Activated CD4-positive, alpha-beta T cell treated with anti-CD3 and anti-CD28 coated beads, Interleukin-2, amount 50 U/mL, for 48 hours (primary cell): ENCODE measurements at regions not wholly inside any gene's neighbourhood (a gene's known extent, or its start where the extent isn't known, plus 50 kb on each side); places are given as distances from the start of the nearest gene placed in this dataset.

Source experiments
- DNase-seq, 2 experiments: peaks; one replicate each; pipeline ENCODE4 v3.0.0-alpha.2; 2020

DNA sequence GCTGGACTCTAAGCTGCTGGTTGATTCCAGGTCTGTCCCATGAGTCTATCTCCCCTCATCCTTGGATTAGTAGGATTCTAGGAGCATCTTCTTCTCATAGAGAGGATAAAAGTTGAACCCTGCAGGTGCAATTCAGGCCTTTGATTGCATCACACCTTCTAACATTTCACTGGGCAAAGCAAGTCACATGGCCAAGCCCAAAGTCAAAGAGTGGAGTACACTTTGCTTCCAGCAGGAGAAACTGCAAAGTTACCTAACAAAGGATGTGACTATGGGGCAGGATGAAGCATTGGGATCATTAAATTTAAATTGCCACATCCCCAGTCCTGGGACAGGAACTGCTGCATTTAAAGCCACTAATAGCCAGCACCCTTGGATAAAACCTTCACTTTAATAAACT lies 51.0 kb upstream of the EGFLAM start:
- DNase-seq: no peak

DNA sequence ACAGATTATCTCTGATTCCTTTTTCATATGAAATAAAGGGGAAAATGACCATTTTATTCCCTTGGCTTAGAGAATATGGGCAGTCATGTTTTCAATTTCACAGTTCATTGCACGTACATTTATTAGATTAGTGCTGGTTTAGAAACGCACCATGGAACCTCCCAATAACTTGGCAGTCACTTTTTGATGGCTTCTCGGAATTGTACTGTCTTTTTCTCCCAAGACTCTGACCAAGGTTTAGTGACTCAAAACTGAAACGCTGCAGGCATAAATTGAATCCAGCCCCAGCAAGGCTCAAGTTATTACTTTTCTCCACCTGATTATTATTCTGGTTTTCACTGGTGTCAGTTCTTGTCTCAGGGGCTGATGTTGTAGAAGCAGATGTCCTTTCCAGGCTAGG lies 55.6 kb upstream of the EGFLAM start:
- DNase-seq: no peak

DNA sequence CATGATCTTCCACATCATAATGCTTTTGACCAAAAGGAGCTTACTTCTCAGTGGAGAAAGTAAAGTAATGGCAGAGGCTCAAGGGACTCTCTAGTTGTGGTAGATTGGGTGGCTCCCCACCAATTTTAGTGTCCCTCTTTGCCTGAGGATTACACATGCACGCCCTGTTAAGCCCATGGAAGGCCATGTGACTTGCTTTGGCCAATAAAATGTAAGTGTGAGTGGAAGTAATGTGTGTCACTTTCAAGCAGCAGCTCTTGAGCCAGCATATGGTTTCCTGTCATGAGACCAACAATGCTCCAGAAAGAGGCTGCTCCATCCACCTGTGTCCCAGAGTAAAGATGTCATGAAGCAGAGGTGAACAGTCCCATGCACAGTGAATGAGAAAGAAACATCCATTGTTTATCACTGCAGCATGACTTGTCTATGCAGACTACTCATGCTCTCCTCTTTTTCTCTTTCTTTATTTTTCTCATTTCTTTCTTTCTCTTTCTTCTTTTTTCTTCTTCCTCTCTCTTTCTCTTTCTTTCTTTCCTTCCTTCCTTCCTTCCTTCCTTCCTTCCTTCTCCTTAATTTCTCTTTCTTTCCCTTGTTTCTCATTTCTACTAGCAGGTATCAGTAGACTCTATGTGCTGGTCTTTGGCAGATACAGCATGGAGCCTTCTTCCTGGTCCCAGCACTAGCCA lies 57.3 kb upstream of the EGFLAM start:
- no peak for DNase-seq

DNA sequence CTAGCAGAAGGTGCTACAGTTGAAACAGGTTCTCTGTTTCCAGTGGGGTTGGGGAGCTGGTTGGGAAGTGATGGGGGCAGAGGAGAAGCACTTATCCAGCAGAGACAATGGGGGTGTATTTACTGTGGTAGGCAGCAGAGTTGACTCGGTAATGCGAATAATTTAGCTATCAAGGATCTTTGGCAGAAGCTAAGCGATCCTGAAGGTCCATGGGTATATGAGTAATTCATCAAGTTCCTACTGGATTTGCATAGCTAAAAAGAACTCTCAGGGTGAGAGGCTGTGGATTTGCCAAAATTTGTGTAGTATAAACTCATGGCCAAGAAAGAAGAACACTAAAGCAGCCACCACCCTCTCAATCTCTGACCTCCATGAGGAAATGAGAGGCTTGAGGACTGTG lies 61.2 kb upstream of the EGFLAM start:
- DNase-seq: no peak

DNA sequence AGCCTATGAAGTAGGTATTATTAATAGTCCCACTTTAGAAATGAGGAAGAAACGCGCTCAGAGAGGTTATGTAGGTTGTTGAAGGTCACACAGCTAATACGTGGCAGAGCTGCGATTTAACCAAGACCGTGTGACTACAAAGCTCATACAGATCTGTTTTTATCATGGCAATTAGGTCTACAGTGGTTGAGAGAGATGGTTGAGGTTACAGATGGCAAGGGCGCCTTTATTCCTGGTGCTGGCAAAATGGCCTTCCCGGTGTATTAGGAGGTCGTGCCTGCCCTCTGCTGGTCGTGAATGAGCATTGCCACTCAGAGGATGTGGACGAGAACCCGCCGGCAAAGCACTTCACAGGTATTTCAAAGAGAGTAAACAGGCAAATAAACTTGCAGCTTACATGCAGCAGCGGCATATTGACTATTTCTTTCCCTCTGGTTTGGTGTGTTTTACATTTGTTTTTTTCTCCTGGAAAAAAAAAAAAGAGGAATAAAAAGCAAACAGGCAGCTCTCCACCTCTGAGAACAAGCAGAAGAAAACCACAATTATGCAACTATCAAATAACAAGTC lies 65.3 kb upstream of the EGFLAM start:
- peak; percentile 68 to 69 for DNase-seq

DNA sequence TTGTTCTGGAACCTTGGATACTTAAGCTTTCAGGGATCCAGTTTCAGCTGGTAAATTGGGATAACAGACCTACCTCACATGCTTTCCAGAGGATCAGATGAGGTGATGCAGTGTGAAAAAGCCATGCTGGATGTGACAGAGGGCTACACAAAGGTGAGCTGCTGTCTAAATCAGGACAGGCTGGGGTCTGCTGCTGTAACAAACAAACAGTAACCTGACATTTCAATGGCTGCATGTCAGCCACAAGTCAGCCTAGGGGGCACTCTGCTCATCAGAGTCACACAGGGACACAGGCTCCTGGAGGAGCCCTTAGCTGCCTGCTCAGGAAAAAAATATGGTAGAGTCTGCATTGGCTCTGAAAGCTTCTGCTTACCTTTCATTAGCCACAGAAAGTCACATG lies 66.7 kb upstream of the EGFLAM start:
- DNase-seq: no peak

DNA sequence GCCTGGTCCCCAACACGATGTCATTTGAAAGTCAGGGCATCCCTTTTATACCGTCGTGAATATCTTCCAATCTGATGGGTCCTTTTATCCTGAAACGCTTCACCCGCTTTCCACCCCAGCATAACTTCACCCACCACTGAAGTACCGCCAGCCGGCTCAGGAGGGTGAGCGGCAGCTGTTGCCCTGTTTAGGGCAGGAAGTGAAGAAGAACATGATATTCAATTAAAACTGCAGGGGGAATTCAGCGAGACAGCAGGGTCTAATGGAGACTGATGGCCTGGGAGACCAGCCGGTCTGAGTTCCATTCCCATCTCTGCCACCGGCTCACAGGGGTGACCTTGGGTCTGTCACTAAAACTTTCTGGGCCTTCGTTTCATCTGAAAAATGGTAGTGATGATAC lies 68.2 kb upstream of the EGFLAM start:
- DNase-seq: no peak

DNA sequence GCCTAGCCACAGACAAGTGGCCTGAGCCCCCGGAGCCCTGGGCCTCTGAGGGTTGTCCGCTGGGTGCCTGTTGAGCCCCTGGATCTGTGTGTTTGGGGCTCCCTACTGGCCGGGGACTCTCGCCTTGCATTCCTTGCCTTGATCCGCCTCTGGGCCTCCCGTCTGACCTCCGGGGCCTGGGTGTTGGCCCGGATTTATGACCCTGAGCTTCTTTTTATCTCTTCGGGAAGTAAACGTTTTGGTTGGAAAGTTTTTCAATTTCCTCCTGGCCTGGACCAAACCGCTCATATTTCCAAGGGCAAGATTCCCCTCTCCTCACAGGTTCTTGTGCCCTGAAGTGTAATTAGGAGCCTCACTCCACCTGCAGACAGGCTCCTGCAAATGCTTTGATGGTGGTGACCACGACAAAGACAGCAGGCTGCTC lies 69.3 kb upstream of the EGFLAM start:
- DNase-seq: no peak

DNA sequence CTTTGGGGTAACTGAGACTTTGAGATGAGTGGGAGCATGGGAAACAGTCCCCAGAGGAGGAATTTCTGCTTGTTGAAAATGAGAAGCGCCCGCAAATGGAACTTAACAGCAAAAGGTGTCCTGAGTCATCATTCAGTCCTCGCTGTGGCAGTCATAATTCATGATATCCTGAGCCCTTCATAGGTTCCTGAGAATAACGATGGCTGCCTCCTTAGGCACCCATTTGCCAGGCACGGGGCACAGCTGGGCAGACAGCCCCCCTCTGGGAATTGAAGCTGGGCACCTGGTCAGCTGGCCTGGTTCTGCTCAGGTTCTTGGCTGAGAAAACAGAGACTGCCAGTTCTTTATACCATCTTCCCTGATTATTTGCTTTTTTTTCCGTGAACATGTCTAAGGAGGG lies 69.8 kb upstream of the EGFLAM start:
- no peak for DNase-seq

DNA sequence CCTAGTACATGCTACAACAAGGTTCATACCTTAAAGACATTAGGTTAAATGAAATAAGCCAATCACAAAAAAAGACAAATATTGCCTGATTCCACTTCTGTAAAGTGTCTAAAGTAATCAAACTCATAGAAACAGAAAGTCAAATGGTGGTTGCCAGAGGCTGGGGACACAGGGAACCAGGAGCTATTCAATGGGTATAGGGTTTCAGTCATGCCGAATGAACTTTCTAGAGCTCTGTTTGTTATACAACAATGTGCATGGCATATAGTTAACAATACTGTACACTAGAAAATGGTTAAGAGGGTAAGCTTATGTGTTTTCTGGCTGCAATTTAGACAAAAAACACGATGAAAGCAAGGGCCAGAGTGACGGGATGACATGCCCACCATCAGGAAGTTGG lies 70.8 kb upstream of the EGFLAM start:
- DNase-seq: no peak

DNA sequence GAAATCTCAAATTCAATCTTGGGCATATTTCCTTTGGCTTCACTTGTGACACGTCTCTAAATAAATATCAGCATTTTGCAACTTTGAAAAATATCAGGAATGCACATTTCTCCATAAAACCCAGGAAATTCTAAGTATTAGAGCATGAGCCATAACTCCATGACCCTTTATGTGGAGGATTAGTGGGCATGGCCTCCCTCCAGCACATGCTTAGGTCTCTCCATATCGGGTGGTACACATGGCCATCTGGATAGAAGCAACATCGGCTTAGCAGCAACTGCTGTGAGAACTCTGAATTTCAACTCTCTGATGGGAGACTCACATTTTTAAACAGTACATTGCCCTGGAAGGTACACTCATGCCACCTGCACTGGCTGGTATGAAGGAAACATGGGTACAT lies 73.7 kb upstream of the EGFLAM start:
- no peak for DNase-seq

DNA sequence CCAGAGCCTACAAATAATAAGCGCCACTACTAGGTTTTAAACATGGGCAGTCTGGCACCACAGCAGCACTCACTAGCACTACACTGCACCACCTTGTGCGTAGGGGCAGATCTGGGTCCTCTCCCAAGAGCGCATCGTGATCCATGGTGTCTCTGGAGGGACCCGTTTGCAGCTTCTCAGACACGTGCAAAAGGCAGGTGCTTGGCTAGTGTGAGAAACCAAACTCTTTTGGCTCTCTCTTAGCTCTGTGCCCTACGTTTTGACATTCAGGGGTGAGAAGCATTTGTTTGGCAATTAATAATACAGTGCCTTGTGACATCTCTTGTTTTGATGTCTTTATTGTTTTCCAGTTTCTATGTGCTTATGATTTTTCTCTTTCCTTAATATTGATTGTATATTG lies 75.4 kb upstream of the EGFLAM start:
- no peak for DNase-seq

DNA sequence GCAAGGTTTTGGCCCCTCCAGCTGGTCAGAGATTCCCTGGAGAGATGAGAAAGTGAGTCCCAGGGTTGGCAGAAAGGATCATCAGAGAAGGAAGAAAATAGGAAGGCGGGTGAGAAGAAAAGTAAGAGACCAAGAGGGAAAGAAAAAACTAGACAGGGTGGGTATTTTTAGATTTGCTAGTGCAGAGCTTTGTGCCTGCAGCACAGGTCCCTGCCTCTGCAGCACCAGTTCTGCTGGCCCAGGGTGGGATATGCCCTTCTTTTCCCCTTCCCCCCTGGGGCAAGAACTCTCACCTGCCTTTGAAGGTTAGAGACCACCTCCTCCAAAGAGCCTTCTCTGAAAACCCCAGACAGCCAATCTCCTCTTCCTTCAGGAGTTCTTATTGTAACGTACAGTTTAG lies 90.3 kb upstream of the EGFLAM start:
- no peak for DNase-seq

DNA sequence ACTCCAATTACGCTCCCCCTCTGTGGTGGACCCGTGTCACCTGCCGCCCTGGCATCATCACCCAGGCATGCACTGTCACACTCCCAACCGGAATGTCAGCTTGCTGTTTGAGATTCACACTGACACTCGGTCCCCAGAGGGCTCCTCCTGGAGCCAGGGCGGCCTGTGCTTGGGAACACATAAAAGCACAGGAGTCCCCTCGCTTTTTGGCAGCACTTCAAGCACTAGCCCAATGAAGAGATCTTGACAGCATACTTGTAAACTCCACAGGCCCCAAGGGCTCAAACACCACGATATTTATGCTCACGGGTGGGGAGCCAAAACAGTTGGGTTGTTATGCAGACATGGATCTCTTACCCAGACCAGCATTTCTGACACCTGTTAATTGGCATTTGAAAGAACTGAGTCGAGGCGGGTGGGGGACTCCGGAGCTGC lies 90.8 kb upstream of the EGFLAM start:
- no peak for DNase-seq

DNA sequence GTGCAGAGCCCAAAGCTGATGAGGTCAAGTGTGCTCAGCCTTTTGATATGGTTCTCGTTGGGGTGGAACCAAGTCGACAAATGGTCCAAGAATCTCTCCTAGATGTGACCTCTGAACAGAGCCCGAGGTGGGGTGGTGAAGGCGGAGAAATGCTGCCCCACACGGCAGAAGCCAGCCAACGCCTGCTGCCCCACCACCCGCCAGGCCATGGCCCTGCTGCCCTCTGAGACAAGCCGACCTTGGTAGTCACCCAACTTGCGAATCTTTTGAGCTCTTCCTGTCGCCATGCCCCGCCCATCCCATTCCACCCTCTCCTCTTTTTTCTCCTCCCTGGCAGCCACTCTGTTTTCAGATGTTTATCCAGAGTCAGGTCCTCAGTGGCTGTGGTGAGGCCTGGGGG lies 91.5 kb upstream of the EGFLAM start:
- DNase-seq: no peak

DNA sequence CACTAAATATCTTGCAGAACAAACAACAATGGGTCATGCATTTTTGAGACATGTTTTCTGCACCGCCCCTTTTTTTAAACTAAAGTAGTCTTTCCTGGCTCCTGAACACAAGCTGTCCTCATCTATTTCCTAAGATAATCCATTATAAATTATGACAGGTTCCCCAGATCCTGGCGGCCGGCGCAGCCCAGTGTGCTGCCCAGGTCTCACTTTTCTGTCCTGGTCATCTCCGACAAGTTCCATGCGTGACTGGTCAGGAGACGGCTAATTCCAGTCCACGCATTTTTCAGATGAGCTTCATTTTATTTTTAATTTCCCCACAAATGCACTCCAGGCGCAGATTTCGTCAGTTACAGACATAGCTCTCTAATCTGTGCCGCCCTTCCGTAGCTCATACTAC lies 92.9 kb upstream of the EGFLAM start:
- no peak for DNase-seq

DNA sequence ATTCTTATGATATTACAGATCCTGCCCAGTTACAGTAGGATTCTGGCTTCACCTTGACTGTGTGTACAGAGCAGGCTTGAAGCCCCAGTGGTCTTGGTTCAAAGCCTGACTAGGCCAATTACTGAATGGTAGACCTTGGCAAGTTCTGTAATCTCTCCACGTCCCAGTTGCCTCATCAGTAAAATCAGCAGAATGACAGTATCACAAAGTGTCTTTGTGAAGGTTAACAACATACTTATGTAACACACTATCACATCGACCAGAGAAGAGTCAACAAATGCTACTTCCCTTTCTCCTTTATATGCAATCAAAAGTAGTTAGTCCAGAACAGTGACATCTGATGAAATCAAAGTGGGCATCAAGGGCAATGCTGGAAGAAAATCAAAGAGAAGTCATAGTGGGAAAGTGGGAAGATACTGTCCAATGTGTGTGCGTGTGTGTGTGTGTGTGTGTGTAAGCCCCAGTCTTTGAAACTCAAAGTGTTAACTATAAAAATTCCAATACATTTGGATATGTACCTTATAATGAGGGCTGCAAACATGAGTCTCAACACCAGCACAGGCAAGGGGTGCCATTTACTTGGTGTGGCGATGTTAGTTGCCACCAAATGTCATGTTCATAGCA lies 93.5 kb upstream of the EGFLAM start:
- DNase-seq: no peak

DNA sequence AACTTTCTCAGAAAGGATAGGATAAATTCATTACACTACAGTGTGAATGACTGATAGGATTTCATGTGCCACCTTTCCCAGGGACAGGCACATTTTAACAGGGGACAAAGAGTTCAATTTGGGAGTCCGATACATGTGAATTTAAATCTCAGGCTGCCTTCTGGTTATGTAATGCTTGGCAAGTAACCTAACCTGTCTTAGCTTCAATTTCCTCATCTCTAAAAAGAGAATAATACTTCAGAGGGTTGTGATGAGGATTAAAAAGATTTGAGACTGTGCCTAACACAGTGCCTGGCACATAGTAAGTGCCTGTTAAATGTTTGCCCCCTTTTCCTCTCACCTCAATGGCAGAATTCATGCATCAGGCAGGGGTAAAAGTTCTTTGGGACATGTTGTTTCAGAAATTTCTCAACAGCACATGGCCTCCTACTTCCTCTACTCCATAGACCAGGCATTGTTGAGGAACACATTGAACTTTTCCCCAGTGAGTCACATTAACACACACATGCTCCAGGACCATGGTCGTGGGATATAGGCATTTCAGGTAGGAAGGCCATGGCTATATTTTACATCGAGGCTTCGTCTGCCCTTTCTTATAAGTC lies 94.6 kb upstream of the EGFLAM start:
- no peak for DNase-seq

DNA sequence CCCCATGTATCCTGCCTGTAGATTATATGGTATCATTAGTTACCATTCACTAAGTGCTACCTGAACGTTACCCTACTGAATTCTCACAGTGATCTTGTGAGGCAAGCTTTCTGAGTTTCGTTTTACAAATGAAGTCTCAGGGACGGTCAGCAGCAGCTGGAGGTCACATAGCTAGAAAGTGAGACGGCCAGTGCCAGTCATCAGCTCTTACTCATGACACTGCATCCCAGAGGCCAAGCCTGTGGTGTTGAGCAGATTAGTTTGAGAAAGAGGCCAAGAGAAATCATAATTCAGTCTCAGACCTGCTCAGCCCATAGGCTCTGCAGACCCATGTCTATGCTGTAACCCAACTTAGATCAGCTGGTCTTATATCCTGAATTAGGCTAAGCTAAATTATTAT lies 95.7 kb upstream of the EGFLAM start:
- no peak for DNase-seq

DNA sequence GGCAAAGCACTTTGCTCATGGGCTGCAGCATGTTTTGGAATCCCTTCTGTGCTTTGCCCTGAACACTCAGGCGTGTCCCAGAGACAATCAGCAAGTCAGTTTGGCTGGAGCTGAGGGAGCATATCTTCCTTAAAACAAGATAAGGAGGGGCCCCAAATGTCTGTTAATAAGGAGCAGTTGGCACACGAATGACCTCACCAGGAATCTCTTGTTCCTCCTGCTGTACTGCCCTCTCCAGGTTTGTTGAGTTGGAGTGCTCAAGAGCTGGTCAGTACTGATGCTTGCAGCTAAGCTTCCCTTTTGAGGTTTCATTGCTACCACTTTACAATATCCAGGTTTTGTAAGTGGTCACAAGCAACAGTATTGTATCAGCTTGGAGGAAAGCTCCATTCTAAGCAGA lies 101.3 kb upstream of the EGFLAM start:
- DNase-seq: no peak

DNA sequence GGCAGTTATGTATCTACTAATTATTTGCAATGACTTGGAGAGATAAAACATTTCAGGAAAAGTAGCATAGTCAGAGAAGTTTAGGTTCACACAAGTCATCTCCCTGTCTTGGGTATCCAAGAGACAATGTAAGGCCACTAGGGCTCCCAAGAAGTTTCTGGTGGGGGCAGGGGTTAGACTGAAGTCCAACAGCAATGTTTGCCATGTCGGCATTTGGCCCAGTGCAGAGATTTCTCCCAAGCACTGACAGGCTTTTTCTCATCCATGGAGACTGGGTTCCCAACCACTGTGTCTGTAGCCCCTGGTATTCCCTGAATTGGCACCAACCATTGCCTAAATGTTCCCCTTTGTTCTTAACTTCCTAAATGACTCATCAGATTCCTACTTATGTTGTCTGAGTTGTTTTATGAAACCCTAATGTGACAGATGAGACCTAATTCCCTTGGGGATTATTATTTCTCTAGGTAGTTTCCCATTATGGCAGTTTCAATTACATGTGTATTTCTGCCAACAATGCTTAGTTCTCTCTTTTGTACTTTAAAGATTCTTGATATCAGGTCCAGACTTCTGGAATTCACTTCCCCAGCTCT lies 103.6 kb upstream of the EGFLAM start:
- DNase-seq: no peak

DNA sequence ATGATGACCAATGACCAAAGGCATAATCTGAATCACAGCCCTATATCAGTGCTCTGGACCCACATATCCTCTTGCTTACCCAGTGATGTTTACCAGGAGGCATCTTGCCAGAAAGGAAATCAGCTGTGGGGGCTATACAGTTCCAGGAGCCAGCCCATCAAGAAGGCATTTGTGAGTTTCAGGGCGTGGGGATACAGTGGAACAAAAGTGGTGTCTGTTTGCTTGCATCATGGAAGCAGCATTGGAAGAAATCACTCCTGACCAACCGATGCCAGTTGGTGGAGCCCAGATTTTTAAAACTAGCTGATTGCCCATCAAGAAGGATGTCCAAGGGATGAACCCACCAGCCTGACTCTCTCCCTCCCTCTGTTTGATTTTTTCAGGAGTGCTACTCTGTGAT lies 106.5 kb upstream of the EGFLAM start:
- no peak for DNase-seq

DNA sequence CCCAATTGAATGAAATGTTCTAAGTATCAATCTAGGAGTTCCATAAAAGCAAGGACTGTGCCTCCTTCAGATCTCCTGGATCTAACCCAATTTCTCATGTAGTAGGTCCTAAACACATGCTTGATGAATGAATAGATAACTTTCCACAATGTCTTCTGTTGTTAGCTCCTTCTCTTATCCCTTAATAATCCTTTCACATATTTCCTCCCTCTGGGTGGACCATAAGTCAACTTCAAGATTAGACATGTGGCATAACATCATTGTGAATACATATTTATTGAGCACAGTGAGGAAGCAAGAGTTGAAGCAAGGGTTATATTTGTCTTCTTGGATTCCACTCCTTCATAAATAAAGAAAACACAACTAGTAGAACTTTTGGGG lies 108.6 kb upstream of the EGFLAM start:
- no peak for DNase-seq

DNA sequence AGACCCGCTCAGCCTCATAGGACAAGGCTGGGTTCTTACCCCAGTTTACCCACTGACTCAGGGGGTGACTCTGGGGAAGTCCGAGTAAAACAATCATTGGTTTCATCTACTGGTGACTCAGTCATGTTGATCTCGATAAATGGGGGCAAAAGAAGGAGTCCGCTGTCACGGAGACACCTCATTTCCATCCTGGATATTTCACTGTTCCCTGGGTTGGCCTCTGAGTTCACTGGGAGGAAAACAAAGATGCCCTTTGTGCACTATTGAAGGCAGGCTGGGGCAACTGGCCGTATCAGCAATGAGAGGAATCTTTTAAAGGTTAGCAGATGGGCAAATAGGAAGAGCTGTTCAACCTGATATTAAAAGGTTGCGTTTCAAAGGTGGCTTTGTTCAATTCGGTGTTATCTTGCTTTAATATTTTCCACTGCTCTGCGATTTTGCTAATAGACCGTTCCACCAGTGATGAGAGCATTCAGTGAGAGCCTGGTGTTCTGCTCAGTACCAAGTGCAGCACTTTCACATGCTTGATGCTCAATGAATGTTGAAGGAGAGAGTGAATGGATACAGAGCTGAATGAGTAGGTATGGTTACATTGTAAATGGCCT lies 110.2 kb upstream of the EGFLAM start:
- no peak for DNase-seq
